ENCODE measurements at regions not wholly inside any gene's neighbourhood (a gene's known extent, or its start where the extent isn't known, plus 50 kb on each side); places are given as distances from the start of the nearest gene placed in this dataset.

GRCh38 chr9:86713970-86714369 is 233.3 kb downstream of the GAS1 start:
- ChIA-PET CTCF (no interaction called here), POLR2A (no interaction called here)
- no peaks in the 10 kb centered on the region for H3K9me3 Mint-ChIP-seq
- H3K4me3 Mint-ChIP-seq, result no peak overlapping the region
- no peaks in the 10 kb centered on the region for H3K27me3 Mint-ChIP-seq
- DNase-seq, result no peak
- no peak overlapping the region for H3K27ac Mint-ChIP-seq
- no peaks in the 10 kb centered on the region for H3K4me1 Mint-ChIP-seq
- no peaks in the 10 kb centered on the region for H3K36me3 Mint-ChIP-seq (ENCODE audit: low read depth)

DNA sequence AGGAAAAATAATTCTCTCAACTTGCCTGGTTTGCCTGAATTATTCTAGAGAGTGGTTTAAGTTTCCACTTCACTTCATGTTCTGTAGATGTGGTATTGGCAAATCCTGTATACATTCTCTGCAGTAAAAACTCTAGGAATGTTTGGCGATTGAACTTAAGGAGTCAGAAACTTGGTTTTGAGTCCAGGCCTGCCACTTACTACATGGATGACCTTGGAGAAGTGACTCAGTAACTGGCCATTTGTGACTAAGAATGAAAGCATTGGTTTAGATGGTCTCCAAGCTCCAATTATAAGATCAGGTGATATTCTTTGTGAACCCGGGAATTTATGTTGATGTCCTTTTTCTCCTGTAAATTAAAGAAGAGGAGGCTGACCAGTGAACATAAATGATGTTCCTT is 233.8 kb downstream of the GAS1 start:
- ChIA-PET POLR2A (no interaction called here), CTCF (no interaction called here)
- Mint-ChIP-seq H3K9me3 (no peaks in the 10 kb centered on the region), H3K27ac (no peak overlapping the region), H3K36me3 (ENCODE audit: low read depth) (no peaks in the 10 kb centered on the region), H3K27me3 (no peaks in the 10 kb centered on the region), H3K4me3 (no peak overlapping the region), H3K4me1 (no peaks in the 10 kb centered on the region)
- DNase-seq, result no peak

GRCh38 chr9:86708918-86709835 is 238.1 kb downstream of the GAS1 start:
- no peaks in the 10 kb centered on the region for H3K27me3 Mint-ChIP-seq
- H3K36me3 Mint-ChIP-seq (ENCODE audit: low read depth), result no peaks in the 10 kb centered on the region
- H3K27ac Mint-ChIP-seq, result no peak overlapping the region
- H3K9me3 Mint-ChIP-seq, result no peaks in the 10 kb centered on the region
- no peaks in the 10 kb centered on the region for H3K4me1 Mint-ChIP-seq
- no peak for DNase-seq
- no peak overlapping the region for H3K4me3 Mint-ChIP-seq
- POLR2A ChIA-PET, result no interaction called here
- CTCF ChIA-PET, result no interaction called here

DNA sequence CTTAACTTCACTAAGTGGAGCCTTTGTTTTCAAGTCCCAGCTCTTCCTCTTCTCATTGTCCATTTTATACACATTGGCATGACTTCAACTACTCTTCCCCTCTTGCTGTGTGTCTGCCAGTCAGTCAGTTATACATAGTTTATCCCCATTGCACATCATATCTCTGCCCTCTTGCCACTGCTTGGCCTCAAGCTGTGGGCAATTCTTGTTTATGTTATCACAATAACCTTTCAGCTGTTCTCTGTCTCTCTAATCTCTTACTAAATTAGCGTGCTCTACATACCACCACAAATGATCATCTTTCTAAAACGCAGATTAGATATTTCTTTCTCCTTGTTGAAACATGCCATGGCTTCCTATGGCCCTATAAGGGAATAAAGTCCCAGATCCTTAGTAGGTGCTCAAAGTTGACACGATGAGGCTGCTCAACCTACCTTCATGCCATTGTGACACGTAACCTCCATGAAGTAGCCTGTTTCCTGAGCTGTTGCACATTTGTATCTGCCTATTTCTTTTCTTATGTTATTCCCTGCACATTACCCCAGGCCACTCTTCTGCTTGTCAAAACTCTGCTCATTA is 239.3 kb downstream of the GAS1 start:
- H3K36me3 Mint-ChIP-seq (ENCODE audit: low read depth), result no peaks in the 10 kb centered on the region
- H3K4me1 Mint-ChIP-seq, result no peaks in the 10 kb centered on the region
- DNase-seq, result no peak
- no peak overlapping the region for H3K27ac Mint-ChIP-seq
- CTCF ChIA-PET, result interaction anchor here (0.6 kb wide), 1 partner anchor 608 kb away, joined by 3 read pairs; no protein-coding TSS in a partner anchor
- no peak overlapping the region for H3K4me3 Mint-ChIP-seq
- POLR2A ChIA-PET, result no interaction called here
- H3K9me3 Mint-ChIP-seq, result no peaks in the 10 kb centered on the region
- no peaks in the 10 kb centered on the region for H3K27me3 Mint-ChIP-seq

GRCh38 chr9:86706391-86706790 is 240.9 kb downstream of the GAS1 start:
- H3K4me1 Mint-ChIP-seq, result no peaks in the 10 kb centered on the region
- ChIA-PET CTCF (no interaction called here), POLR2A (no interaction called here)
- H3K36me3 Mint-ChIP-seq (ENCODE audit: low read depth), result no peaks in the 10 kb centered on the region
- no peak overlapping the region for H3K4me3 Mint-ChIP-seq
- no peak overlapping the region for H3K27ac Mint-ChIP-seq
- DNase-seq, result no peak
- no peaks in the 10 kb centered on the region for H3K27me3 Mint-ChIP-seq
- no peaks in the 10 kb centered on the region for H3K9me3 Mint-ChIP-seq

DNA sequence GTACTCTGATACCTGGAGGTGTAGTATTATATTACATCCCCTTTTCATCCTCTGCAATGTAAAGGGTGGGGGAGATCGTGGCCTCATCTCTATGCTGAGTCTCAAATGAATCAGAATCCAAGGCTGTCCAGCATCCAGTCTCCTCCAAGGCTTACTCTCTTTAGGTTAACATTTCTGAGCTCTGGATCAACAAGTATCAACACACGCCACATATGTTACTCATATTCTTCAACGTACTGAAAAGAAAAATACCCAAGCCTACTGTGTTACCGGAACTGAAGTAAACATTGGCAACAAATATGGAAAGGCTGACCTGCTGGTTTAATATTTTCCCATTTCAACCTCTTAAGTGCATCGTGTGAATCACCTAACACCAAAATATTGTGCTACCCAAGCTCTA is 241.8 kb downstream of the GAS1 start:
- no peaks in the 10 kb centered on the region for H3K27me3 Mint-ChIP-seq
- ChIA-PET CTCF (no interaction called here), POLR2A (no interaction called here)
- no peak for DNase-seq
- H3K9me3 Mint-ChIP-seq, result no peaks in the 10 kb centered on the region
- no peaks in the 10 kb centered on the region for H3K36me3 Mint-ChIP-seq (ENCODE audit: low read depth)
- no peak overlapping the region for H3K4me3 Mint-ChIP-seq
- no peaks in the 10 kb centered on the region for H3K4me1 Mint-ChIP-seq
- H3K27ac Mint-ChIP-seq, result no peak overlapping the region

DNA sequence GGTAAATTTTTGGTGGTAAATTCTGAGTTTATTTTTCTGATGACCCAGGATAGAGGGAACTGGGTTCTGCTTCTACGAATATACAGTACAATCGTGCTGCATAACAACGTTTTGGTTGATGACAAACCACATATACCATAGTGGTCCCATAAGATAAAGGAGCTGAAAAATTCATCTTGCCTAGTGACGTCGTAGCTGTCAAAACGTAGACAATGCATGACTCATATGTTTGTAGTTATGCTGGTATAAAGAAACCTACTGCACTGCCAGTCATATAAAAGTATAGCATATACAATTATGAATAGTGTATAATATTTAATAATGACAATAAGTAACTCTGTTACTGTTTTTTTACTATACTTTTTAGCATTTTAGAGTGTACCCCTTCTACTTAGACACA is 244.0 kb downstream of the GAS1 start:
- no peaks in the 10 kb centered on the region for H3K27me3 Mint-ChIP-seq
- no peaks in the 10 kb centered on the region for H3K9me3 Mint-ChIP-seq
- CTCF ChIA-PET, result no interaction called here
- no peak overlapping the region for H3K27ac Mint-ChIP-seq
- no peaks in the 10 kb centered on the region for H3K36me3 Mint-ChIP-seq (ENCODE audit: low read depth)
- POLR2A ChIA-PET, result no interaction called here
- no peak overlapping the region for H3K4me3 Mint-ChIP-seq
- no peaks in the 10 kb centered on the region for H3K4me1 Mint-ChIP-seq
- no peak for DNase-seq

GRCh38 chr9:86700629-86701028 is 246.7 kb downstream of the GAS1 start:
- DNase-seq, result no peak
- Mint-ChIP-seq H3K27ac (no peak overlapping the region), H3K36me3 (ENCODE audit: low read depth) (no peaks in the 10 kb centered on the region), H3K9me3 (no peaks in the 10 kb centered on the region), H3K27me3 (no peaks in the 10 kb centered on the region), H3K4me1 (no peaks in the 10 kb centered on the region), H3K4me3 (no peak overlapping the region)
- POLR2A ChIA-PET, result no interaction called here
- CTCF ChIA-PET, result no interaction called here

DNA sequence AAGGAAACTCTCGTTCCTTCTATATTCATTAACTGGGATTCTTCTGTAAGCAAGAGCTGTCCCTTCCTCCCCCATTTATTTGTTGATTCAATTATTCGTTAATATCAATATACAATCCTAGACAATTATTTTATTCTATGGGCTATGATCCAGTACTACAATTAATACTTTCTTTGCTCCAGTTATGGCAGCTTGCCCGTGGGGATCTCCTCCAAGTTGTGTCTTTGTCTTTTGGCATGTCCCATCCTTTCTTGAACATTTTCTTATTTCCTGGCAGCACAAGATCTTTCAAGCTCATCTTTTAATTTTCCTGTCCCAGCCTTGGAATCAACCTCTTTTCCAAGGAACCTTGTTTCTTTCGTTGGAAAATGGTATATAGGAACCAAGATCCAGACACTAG is 249.3 kb downstream of the GAS1 start:
- CTCF ChIA-PET, result no interaction called here
- Mint-ChIP-seq H3K27me3 (no peaks in the 10 kb centered on the region), H3K4me1 (no peaks in the 10 kb centered on the region), H3K36me3 (ENCODE audit: low read depth) (no peaks in the 10 kb centered on the region), H3K27ac (no peak overlapping the region), H3K9me3 (no peaks in the 10 kb centered on the region), H3K4me3 (no peak overlapping the region)
- POLR2A ChIA-PET, result no interaction called here
- DNase-seq, result no peak

- no peaks in the 10 kb centered on the region for H3K4me1 Mint-ChIP-seq
Measured at GRCh38 chr9:86697213-86697612, 250.1 kb downstream of the GAS1 start.

DNA sequence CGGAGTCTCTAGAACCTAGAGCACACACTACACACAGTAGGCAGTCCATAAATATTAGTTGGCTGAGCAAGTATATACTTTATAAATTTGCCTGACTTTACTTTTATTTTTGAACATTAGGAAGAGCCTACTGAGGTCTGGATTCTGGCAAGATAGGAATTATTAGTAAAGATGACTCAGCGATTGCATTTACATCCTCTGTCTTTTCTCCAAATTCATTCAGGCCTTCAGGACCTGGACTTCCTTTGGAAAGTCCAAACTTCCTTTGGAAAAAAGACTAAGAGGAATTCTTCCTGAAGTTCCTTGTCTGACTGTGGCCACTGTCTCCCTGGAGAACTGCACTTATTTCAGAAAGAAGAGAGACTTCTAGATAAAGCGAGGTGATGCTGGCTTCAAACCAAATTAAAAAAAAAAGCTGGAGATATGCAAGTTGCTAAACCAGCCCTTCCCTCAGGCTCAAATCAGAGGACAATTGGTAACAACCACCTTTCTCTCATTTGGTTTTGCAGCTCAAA is 251.3 kb downstream of the GAS1 start:
- POLR2A ChIA-PET, result no interaction called here
- Mint-ChIP-seq H3K27me3 (no peaks in the 10 kb centered on the region), H3K9me3 (no peaks in the 10 kb centered on the region), H3K36me3 (ENCODE audit: low read depth) (no peaks in the 10 kb centered on the region), H3K4me1 (no peaks in the 10 kb centered on the region), H3K4me3 (no peak overlapping the region), H3K27ac (no peak overlapping the region)
- CTCF ChIA-PET, result no interaction called here
- no peak for DNase-seq

More at GRCh38 chr9:86697213-86697612, 250.1 kb downstream of the GAS1 start:
- no peak overlapping the region for H3K4me3 Mint-ChIP-seq
- H3K36me3 Mint-ChIP-seq (ENCODE audit: low read depth), result no peaks in the 10 kb centered on the region
- no peaks in the 10 kb centered on the region for H3K9me3 Mint-ChIP-seq
- H3K27me3 Mint-ChIP-seq, result no peaks in the 10 kb centered on the region
- POLR2A ChIA-PET, result no interaction called here
- no peak for DNase-seq
- no peak overlapping the region for H3K27ac Mint-ChIP-seq
- CTCF ChIA-PET, result no interaction called here

- ChIA-PET POLR2A (no interaction called here), CTCF (no interaction called here)
- no peak for DNase-seq
Measured at GRCh38 chr9:86690034-86690433, 257.3 kb downstream of the GAS1 start.

GRCh38 chr9:86687788-86688187 is 259.5 kb downstream of the GAS1 start:
- no peaks in the 10 kb centered on the region for H3K36me3 Mint-ChIP-seq (ENCODE audit: low read depth)
- peaks cover 2% of the 10 kb centered on the region for H3K27me3 Mint-ChIP-seq
- CTCF ChIA-PET, result no interaction called here
- no peak overlapping the region for H3K27ac Mint-ChIP-seq
- no peak for DNase-seq
- no peaks in the 10 kb centered on the region for H3K4me1 Mint-ChIP-seq
- POLR2A ChIA-PET, result no interaction called here
- no peak overlapping the region for H3K4me3 Mint-ChIP-seq
- no peaks in the 10 kb centered on the region for H3K9me3 Mint-ChIP-seq

More at GRCh38 chr9:86690034-86690433, 257.3 kb downstream of the GAS1 start:
- no peaks in the 10 kb centered on the region for H3K4me1 Mint-ChIP-seq
- no peaks in the 10 kb centered on the region for H3K9me3 Mint-ChIP-seq
- H3K36me3 Mint-ChIP-seq (ENCODE audit: low read depth), result no peaks in the 10 kb centered on the region
- no peak overlapping the region for H3K27ac Mint-ChIP-seq
- H3K4me3 Mint-ChIP-seq, result no peak overlapping the region
- H3K27me3 Mint-ChIP-seq, result peaks cover 2% of the 10 kb centered on the region

GRCh38 chr9:86685556-86685955 is 261.8 kb downstream of the GAS1 start:
- Mint-ChIP-seq H3K27ac (no peak overlapping the region), H3K36me3 (ENCODE audit: low read depth) (no peaks in the 10 kb centered on the region), H3K4me3 (no peak overlapping the region), H3K27me3 (peaks cover 2% of the 10 kb centered on the region), H3K9me3 (no peaks in the 10 kb centered on the region), H3K4me1 (no peaks in the 10 kb centered on the region)
- ChIA-PET POLR2A (no interaction called here), CTCF (no interaction called here)
- DNase-seq, result no peak
